AG10803 (cell line): ENCODE measurements at regions not wholly inside any gene's neighbourhood (a gene's known extent, or its start where the extent isn't known, plus 50 kb on each side); places are given as distances from the start of the nearest gene placed in this dataset.

Source experiments
- DNase-seq: peaks from one replicate; pipeline ENCODE4 v3.0.0; 2010; ENCODE audit warnings: low read depth
- H3K4me3 ChIP-seq: 2 replicates; pipeline ENCODE4 v1.5.1; 2011; ENCODE audit warnings: mild to moderate bottlenecking, low read length, control low read depth
- CTCF ChIP-seq: conservative IDR thresholded peaks from 2 replicates; pipeline ENCODE4 v1.5.1; 2011; ENCODE audit warnings: mild to moderate bottlenecking, low read length, control low read depth, inconsistent platforms

DNA sequence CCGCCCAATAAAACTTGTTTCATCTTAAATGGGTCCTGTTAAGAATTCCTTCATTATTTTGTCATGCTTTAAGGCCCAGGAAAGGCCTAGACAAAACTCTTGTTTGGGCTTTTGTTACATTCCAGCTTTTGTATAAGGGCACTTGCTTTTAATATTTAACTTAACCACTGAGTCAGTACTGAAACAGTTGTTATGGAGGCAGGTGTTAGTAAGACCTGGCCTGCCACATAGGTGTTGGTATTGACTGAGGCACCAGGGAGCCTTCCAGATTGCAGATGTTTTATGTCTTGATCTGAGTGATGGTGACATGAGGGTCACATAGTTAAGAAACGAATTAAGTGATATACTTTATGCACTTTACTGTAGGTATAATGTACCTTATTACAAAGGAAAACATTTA is 274.9 kb upstream of the TGFBR2 start:
- H3K4me3 ChIP-seq: no peak overlapping the region
- no peak for DNase-seq
- TF ChIP-seq CTCF: no peak

DNA sequence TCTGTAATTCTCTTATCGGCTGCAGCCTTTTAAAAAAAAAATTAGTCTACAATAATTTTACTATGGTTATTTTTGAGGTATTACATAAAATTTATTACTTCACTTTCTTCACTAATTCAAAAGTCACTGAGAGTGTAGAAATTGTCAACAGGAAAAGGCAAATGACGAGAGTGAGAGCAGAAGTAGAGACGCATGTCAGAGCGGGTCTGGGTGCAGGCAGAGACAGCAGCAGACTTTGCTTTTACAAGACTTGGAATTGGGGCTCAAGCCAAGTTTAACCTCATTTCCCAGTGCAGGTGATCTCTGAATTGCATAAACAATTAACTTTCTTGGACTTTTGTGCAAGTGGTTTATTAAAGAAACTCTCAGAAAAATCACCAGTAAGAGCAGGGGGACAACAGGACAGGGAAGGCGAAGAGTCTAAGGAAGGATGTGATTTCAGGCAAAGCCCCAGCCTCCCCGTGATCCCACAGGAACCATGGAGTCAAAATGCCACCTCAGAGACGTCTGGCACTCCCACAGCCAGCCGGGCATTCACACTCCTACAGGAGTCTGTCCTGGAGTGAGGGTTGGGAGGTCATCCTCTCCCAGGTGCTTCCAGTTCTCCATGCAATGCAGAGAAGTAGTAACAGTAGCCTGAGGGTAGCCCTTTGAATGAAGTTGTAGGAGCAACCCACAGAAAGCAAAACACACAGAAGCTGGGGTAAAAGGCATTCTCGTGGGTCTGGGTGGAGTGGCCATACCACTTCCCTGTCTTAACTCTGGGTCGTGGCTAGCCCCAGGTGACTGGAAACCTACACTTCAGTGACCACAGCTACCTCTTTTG is 274.0 kb upstream of the TGFBR2 start:
- TF ChIP-seq CTCF: no peak
- no peak for DNase-seq
- no peak overlapping the region for H3K4me3 ChIP-seq

GRCh38 chr3:30333143-30333542 is 273.3 kb upstream of the TGFBR2 start:
- no peak overlapping the region for H3K4me3 ChIP-seq
- no peak for DNase-seq
- TF ChIP-seq CTCF: no peak

- no peak for TF ChIP-seq CTCF
- DNase-seq: peak; percentile 56
- no peak overlapping the region for H3K4me3 ChIP-seq
Observed at GRCh38 chr3:30333903-30334302, 272.5 kb upstream of the TGFBR2 start.

GRCh38 chr3:30340500-30340899 is 265.9 kb upstream of the TGFBR2 start:
- no peak for TF ChIP-seq CTCF
- no peak overlapping the region for H3K4me3 ChIP-seq
- no peak for DNase-seq

- no peak for DNase-seq
- no peak overlapping the region for H3K4me3 ChIP-seq
- no peak for TF ChIP-seq CTCF
Observed at GRCh38 chr3:30341079-30341478, 265.3 kb upstream of the TGFBR2 start.

DNA sequence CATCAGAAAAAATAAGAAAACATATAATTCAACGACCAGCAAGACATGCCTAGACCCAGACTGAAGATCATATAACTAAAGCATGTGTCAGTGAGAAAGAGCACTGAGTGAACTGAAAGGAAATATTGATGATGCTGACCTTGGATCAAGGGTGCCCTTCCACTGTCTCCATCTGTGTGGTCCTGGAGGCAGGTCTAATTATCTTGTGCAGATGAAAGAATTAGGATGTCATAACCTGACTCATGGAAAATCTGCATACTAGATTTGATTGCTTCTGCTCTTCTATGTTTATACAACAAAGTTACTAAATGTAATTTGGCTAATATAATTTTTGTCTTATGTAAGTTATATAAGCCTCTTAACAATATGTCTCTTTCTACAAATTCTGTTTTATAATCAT is 264.6 kb upstream of the TGFBR2 start:
- H3K4me3 ChIP-seq: no peak overlapping the region
- DNase-seq: no peak
- no peak for TF ChIP-seq CTCF
